ENCODE measurements at regions not wholly inside any gene's neighbourhood (a gene's known extent, or its start where the extent isn't known, plus 50 kb on each side); places are given as distances from the start of the nearest gene placed in this dataset.

DNA sequence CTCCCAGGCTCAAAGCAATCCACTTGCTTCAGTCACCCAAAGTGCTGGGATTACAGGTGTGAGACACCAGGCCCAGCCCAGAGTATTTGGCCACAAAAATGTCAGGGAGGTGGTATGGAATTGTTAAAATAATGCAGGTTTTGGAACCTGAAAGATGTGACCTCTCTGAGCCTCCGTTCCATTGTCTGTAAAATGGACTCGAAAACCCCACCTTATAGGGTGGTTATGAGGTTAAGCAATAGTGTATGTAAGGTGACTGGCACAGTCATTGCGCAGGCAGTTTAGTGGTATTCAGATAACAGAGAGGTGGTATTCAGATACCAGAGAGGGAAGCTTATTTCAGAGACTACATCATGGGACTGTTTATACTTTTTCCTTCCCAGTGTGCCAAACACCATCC lies 52.5 kb upstream of the PRSS23 start:
- Histone ChIP-seq H3K27me3 (ENCODE audit: insufficient read depth, low read depth) (no peaks in the 10 kb centered on the region), H3K9me2 (ENCODE audit: insufficient read depth) (no peaks in the 10 kb centered on the region), H3K4me1 (replicated peaks; ENCODE audit: insufficient read depth) (peaks cover 29% of the 10 kb centered on the region), H3K9me3 (ENCODE audit: insufficient read depth, low read depth) (no peaks in the 10 kb centered on the region), H3K4me3 (no peak overlapping the region), H4K20me1 (ENCODE audit: insufficient read depth) (no peaks in the 10 kb centered on the region), H2AFZ (no peak overlapping the region), H3K27ac (no peak overlapping the region), H3K36me3 (ENCODE audit: low read depth) (no peaks in the 10 kb centered on the region), H3F3A (ENCODE audit: insufficient read depth, low read depth) (peaks cover 25% of the 10 kb centered on the region), H3K79me2 (ENCODE audit: low read depth) (no peaks in the 10 kb centered on the region), H3K4me2 (no peak overlapping the region)
- TF ChIP-seq EZH2 (IDR thresholded peaks at IDR 0.05; ENCODE audit: low read depth), result no peak
- TF ChIP-seq, protein P1, sequence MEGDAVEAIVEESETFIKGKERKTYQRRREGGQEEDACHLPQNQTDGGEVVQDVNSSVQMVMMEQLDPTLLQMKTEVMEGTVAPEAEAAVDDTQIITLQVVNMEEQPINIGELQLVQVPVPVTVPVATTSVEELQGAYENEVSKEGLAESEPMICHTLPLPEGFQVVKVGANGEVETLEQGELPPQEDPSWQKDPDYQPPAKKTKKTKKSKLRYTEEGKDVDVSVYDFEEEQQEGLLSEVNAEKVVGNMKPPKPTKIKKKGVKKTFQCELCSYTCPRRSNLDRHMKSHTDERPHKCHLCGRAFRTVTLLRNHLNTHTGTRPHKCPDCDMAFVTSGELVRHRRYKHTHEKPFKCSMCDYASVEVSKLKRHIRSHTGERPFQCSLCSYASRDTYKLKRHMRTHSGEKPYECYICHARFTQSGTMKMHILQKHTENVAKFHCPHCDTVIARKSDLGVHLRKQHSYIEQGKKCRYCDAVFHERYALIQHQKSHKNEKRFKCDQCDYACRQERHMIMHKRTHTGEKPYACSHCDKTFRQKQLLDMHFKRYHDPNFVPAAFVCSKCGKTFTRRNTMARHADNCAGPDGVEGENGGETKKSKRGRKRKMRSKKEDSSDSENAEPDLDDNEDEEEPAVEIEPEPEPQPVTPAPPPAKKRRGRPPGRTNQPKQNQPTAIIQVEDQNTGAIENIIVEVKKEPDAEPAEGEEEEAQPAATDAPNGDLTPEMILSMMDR (conservative IDR thresholded peaks at IDR 0.05), result no peak
- BruUV-seq (replicated peaks), result no TSS peak
- POLR2A ChIA-PET (ENCODE audit: unreplicated experiment), result no interaction called here
- CTCF ChIA-PET, result no interaction called here
- no peak for DNase-seq
- intact Hi-C loops (cut with micrococcal nuclease; ENCODE audit: unreplicated experiment), result no loop called here

DNA sequence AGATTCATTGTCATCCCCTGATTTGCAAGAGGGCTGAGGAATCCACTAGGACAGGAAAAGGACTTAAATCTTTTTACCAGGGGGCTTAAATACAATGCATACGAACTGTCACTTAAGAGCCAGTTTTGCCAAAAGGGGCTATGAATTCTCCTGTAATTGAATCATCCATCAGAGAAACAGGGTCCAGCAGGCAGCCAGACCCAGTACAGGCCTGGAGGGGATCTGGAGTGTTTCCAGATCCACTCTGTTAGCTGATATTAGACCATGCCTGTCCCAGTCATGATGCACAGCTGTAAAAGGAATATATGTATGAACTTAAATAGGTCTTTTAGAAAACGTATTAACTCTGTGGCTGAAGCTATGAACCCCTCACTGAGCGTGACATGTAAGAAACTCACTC lies 53.8 kb upstream of the PRSS23 start:
- BruUV-seq (replicated peaks), result no TSS peak
- POLR2A ChIA-PET (ENCODE audit: unreplicated experiment), result interaction anchor here (0.7 kb wide), 1 partner anchor 55 kb away, joined by 3 read pairs; no protein-coding TSS in a partner anchor

DNA sequence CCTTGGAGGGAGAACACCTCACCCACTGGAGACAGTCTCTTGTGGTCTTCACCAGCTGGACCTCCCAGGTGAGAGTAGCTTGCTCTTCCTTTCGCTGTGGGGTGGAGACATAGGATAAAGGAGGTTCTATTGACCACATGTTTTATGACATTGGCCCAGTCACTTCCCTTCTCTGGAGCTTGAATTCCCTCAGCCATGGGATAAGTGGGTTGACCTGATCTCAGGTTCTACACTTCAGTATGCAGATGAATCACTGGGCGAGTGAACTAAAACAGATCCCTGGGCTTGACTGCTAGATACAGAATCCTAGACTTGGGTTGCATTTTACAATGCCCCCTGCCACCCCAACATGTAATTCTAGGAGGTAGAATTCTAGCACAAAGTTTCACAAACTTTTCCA lies 54.8 kb upstream of the PRSS23 start:
- no peak for DNase-seq
- no TSS peak for BruUV-seq (replicated peaks)
- CTCF ChIA-PET, result interaction anchor here (0.5 kb wide), 1 partner anchor 259 kb away, joined by 5 read pairs; no protein-coding TSS in a partner anchor

More for the DNA sequence above, 53.8 kb upstream of the PRSS23 start:
- H3K9me3 ChIP-seq (ENCODE audit: insufficient read depth, low read depth), result no peaks in the 10 kb centered on the region
- CTCF ChIA-PET, result no interaction called here
- no peaks in the 10 kb centered on the region for H3K9me2 ChIP-seq (ENCODE audit: insufficient read depth)
- intact Hi-C loops (cut with micrococcal nuclease; ENCODE audit: unreplicated experiment), result no loop called here
- no peak overlapping the region for H2AFZ ChIP-seq
- H3K27ac ChIP-seq, result no peak overlapping the region
- H3K4me3 ChIP-seq, result no peak overlapping the region
- H3K4me1 ChIP-seq (replicated peaks; ENCODE audit: insufficient read depth), result peaks cover 42% of the 10 kb centered on the region
- no peak for DNase-seq
- no peaks in the 10 kb centered on the region for H4K20me1 ChIP-seq (ENCODE audit: insufficient read depth)
- no peak overlapping the region for H3K4me2 ChIP-seq
- no peaks in the 10 kb centered on the region for H3K27me3 ChIP-seq (ENCODE audit: insufficient read depth, low read depth)
- no peaks in the 10 kb centered on the region for H3K79me2 ChIP-seq (ENCODE audit: low read depth)
- H3K36me3 ChIP-seq (ENCODE audit: low read depth), result no peaks in the 10 kb centered on the region
- peaks cover 38% of the 10 kb centered on the region for H3F3A ChIP-seq (ENCODE audit: insufficient read depth, low read depth)
- no peak for TF ChIP-seq EZH2 (IDR thresholded peaks at IDR 0.05; ENCODE audit: low read depth)
- TF ChIP-seq, protein P1 (conservative IDR thresholded peaks at IDR 0.05), result no peak

More for the DNA sequence above, 54.8 kb upstream of the PRSS23 start:
- TF ChIP-seq, protein P1 (conservative IDR thresholded peaks at IDR 0.05), result no peak
- no peak for TF ChIP-seq EZH2 (IDR thresholded peaks at IDR 0.05; ENCODE audit: low read depth)
- Histone ChIP-seq H3K9me2 (ENCODE audit: insufficient read depth) (no peaks in the 10 kb centered on the region), H3K4me1 (replicated peaks; ENCODE audit: insufficient read depth) (peaks cover 51% of the 10 kb centered on the region), H3K9me3 (ENCODE audit: insufficient read depth, low read depth) (no peaks in the 10 kb centered on the region), H3K27me3 (ENCODE audit: insufficient read depth, low read depth) (no peaks in the 10 kb centered on the region), H2AFZ (no peak overlapping the region), H3K27ac (no peak overlapping the region), H3K4me2 (no peak overlapping the region), H4K20me1 (ENCODE audit: insufficient read depth) (no peaks in the 10 kb centered on the region), H3K36me3 (ENCODE audit: low read depth) (no peaks in the 10 kb centered on the region), H3K4me3 (no peak overlapping the region), H3F3A (ENCODE audit: insufficient read depth, low read depth) (peaks cover 46% of the 10 kb centered on the region), H3K79me2 (ENCODE audit: low read depth) (no peaks in the 10 kb centered on the region)
- POLR2A ChIA-PET (ENCODE audit: unreplicated experiment), result interaction anchor here (0.6 kb wide), 1 partner anchor 61 kb away, joined by 3 read pairs; no protein-coding TSS in a partner anchor
- intact Hi-C loops (cut with micrococcal nuclease; ENCODE audit: unreplicated experiment), result no loop called here

All from PC-9 (cell line).